Prostate gland (tissue), 2 donors: ENCODE measurements at regions not wholly inside any gene's neighbourhood (a gene's known extent, or its start where the extent isn't known, plus 50 kb on each side); places are given as distances from the start of the nearest gene placed in this dataset.

Experiments used
- CTCF ChIP-seq, 4 experiments: fragments of 200-600 bp in 2 of 4; fragments of 450-650 bp in 2 of 4; sonication (generic) in 2 of 4; IDR thresholded peaks; 1 replicate in 3 of 4; 2 replicates in 1 of 4; pipeline ENCODE4 v1.5.1; 2016 to 2019; ENCODE audit warnings: antibody characterized with exemption in 4 of 4, mild to moderate bottlenecking in 2 of 4, moderate library complexity in 2 of 4
- POLR2AphosphoS5 ChIP-seq: sonication (generic); formaldehyde crosslinking; IDR thresholded peaks from one replicate; pipeline ENCODE4 v1.6.1; 2017; ENCODE audit warnings: antibody characterized with exemption

GRCh38 chrX:44071070-44071645 is 98.0 kb upstream of the NDP start:
- no peak for TF ChIP-seq CTCF (IDR thresholded peaks at IDR 0.05)
- TF ChIP-seq POLR2AphosphoS5, result no peak
